ENCODE measurements at regions not wholly inside any gene's neighbourhood (a gene's known extent, or its start where the extent isn't known, plus 50 kb on each side); places are given as distances from the start of the nearest gene placed in this dataset.

DNA sequence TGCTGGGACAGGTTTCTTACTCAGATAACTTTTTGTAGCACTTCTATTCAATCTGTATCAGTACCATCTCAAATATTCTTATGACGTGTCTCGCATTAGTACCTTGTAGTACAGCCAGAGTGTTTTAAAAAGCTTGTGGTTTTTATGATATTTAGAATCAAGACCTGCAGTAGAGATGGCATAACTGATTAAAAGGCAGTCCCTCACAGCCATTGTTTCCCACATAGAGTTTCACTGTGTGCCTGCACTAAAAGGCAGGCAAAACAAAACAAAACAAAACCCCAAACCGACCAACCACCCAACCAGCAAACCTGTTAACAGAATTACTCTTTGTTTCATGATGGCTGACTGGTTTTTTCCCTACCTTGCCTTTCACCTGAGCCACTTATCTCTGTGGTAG lies 221.3 kb upstream of the DGKB start:
- no peak for DNase-seq (ENCODE audit: low read depth, low spot score)
- POLR2A ChIA-PET: no interaction called here
- CTCF ChIA-PET: no interaction called here
- TF ChIP-seq, protein P1, sequence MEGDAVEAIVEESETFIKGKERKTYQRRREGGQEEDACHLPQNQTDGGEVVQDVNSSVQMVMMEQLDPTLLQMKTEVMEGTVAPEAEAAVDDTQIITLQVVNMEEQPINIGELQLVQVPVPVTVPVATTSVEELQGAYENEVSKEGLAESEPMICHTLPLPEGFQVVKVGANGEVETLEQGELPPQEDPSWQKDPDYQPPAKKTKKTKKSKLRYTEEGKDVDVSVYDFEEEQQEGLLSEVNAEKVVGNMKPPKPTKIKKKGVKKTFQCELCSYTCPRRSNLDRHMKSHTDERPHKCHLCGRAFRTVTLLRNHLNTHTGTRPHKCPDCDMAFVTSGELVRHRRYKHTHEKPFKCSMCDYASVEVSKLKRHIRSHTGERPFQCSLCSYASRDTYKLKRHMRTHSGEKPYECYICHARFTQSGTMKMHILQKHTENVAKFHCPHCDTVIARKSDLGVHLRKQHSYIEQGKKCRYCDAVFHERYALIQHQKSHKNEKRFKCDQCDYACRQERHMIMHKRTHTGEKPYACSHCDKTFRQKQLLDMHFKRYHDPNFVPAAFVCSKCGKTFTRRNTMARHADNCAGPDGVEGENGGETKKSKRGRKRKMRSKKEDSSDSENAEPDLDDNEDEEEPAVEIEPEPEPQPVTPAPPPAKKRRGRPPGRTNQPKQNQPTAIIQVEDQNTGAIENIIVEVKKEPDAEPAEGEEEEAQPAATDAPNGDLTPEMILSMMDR (IDR thresholded peaks at IDR 0.05; ENCODE audit: insufficient read depth, low read length, missing control alignments): no peak
- H3K4me3 ChIP-seq (ENCODE audit: low read depth, low read length): no peak overlapping the region

DNA sequence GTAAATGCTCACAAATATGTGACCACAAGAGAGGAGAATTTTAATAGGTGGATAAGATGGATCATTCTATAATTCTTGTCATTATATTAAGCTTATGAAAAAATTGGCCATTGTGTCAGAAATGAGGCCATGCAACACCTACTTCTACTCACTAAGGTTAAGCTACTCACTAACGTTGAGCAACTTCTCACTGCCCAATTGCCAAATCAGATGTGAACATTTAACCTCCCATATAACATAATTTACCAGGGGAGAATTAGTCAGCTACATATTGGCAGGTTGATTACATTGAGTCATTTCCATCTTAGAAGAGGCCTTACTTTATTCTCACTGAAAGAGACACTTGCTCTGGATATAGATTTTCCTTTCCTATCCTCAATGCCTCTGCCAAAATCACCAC lies 211.2 kb upstream of the DGKB start:
- no peak overlapping the region for H3K4me3 ChIP-seq (ENCODE audit: low read depth, low read length)
- ChIA-PET CTCF (no interaction called here), POLR2A (no interaction called here)
- TF ChIP-seq, protein P1 (IDR thresholded peaks at IDR 0.05; ENCODE audit: insufficient read depth, low read length, missing control alignments): no peak
- no peak for DNase-seq (ENCODE audit: low read depth, low spot score)

DNA sequence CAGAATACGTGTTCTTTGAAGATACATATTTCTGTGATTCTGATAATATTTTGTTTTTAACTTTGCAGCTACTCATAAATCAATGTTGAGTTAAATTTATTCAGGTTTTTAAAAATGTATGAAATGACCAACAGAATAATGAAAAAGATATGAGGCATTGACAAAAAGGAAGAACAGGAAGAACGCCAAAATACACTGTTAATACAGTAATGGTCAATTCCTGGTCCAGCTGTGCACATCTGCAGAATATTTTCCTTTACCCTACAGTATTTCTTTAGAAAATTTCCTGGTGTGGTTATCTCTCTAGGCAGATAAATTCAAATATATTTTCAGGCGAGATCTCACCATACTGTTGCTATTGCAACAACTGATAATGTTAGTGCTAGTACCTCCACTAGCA lies 203.2 kb upstream of the DGKB start:
- no peak for DNase-seq (ENCODE audit: low read depth, low spot score)
- H3K4me3 ChIP-seq (ENCODE audit: low read depth, low read length): no peak overlapping the region
- ChIA-PET POLR2A (no interaction called here), CTCF (no interaction called here)
- TF ChIP-seq, protein P1 (IDR thresholded peaks at IDR 0.05; ENCODE audit: insufficient read depth, low read length, missing control alignments): no peak

DNA sequence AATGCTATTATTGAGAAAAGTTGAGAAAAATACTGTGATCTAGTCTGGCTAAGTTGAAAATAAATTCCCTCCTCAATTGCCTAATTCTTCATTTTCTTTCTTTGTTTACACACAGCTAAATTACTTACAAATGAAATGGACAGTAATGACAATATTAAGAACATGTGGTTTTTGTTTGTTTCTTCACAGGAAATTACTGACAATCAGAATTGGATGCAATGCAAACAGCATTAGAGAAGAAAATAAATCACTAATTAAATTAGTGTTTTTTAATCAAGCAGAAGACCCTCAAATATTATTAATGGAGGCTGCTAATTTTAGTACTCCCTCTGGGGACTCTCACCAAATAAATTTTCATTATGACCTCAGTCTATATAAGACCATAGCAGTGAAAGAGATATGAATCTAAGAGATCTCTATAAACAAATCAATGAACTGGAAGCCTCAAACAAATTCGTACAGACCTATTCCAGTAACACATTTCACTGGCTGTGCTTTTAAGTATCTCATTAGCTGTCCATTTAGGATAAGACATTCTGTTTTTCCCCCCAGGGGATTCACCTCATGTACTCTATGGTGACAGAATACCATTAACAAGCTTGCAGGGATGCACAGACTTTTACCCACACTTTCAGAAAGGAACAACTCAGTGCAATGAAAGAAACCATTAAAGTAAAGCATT lies 202.0 kb upstream of the DGKB start:
- ChIA-PET CTCF (no interaction called here), POLR2A (no interaction called here)
- H3K4me3 ChIP-seq (ENCODE audit: low read depth, low read length): no peak overlapping the region
- TF ChIP-seq, protein P1 (IDR thresholded peaks at IDR 0.05; ENCODE audit: insufficient read depth, low read length, missing control alignments): no peak
- no peak for DNase-seq (ENCODE audit: low read depth, low spot score)

DNA sequence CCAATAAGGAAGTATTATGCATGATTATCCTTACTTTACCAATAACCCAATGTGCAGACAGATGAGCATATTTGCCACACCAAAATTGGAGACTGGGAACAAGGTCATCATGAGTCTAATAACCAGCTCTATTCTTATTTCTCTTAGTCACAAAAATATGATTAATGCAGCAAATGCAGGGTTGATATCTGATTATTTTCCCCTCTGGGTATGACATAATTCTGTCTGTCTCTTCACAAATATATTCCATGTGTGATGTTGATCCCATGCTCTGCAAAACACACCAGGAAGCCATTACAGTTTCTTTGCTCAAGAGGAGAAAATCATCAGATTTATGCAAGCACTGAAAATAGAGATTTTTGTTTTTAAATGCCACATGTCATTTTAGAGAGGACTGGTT lies 196.5 kb upstream of the DGKB start:
- ChIA-PET POLR2A (no interaction called here), CTCF (no interaction called here)

DNA sequence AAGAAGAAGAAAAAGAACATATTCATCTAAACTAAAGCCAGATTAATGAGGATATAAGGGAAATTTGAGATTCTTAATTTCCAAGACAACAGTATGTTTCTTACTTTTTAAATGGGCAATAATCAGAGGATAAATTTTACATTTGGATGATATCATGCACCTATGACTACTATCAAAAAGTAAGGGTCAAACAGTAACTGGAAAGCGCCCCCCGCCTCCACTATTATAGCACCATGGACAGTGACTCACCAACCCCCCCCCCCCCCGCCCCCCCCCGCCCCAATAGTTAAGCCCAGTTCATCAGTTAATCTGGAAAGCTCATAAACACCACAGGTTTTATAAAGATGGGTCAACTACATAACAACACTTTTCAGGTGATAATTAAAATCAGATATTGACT lies 194.3 kb upstream of the DGKB start:
- CTCF ChIA-PET: no interaction called here
- POLR2A ChIA-PET: no interaction called here
- H3K4me3 ChIP-seq (ENCODE audit: low read depth, low read length): no peak overlapping the region
- no peak for DNase-seq (ENCODE audit: low read depth, low spot score)
- TF ChIP-seq, protein P1 (IDR thresholded peaks at IDR 0.05; ENCODE audit: insufficient read depth, low read length, missing control alignments): no peak

More for the DNA sequence above, 196.5 kb upstream of the DGKB start:
- no peak overlapping the region for H3K4me3 ChIP-seq (ENCODE audit: low read depth, low read length)
- DNase-seq (ENCODE audit: low read depth, low spot score): no peak
- TF ChIP-seq, protein P1 (IDR thresholded peaks at IDR 0.05; ENCODE audit: insufficient read depth, low read length, missing control alignments): no peak
